OCI-LY7 (cell line): ENCODE measurements at regions not wholly inside any gene's neighbourhood (a gene's known extent, or its start where the extent isn't known, plus 50 kb on each side); places are given as distances from the start of the nearest gene placed in this dataset.

Experiments used
- CTCF ChIP-seq: fragments of 200-600 bp; sonication (generic); conservative IDR thresholded peaks from 2 replicates; pipeline ENCODE4 v1.5.1; 2014; ENCODE audit warnings: mild to moderate bottlenecking, antibody characterized with exemption, low read length, moderate library complexity, mixed read lengths
- EZH2phosphoT487 ChIP-seq: fragments of 200-600 bp; sonication (generic); IDR thresholded peaks from 2 replicates; pipeline ENCODE4 v1.6.1; 2018; ENCODE audit warnings: low read depth, borderline replicate concordance, mild to moderate bottlenecking, mixed run types, antibody characterized with exemption, low read length, moderate library complexity, mixed read lengths

GRCh38 chrX:141439651-141440050, 144.9 kb downstream of the SPANXA1 start:
- TF ChIP-seq CTCF (no peak), EZH2phosphoT487 (no peak)
